HG03432 (cell line): ENCODE measurements at regions not wholly inside any gene's neighbourhood (a gene's known extent, or its start where the extent isn't known, plus 50 kb on each side); places are given as distances from the start of the nearest gene placed in this dataset.
A peak's percentile ranks its signal among the peaks of the same experiment; 100 is the strongest.

Experiments
- ATAC-seq: cut with Tn5 transposase; IDR thresholded peaks from one replicate; pipeline ENCODE4 v1.9.1; 2021; ENCODE audit warnings: mild to moderate bottlenecking, moderate library complexity; ENCODE audit not compliant: unreplicated experiment

DNA sequence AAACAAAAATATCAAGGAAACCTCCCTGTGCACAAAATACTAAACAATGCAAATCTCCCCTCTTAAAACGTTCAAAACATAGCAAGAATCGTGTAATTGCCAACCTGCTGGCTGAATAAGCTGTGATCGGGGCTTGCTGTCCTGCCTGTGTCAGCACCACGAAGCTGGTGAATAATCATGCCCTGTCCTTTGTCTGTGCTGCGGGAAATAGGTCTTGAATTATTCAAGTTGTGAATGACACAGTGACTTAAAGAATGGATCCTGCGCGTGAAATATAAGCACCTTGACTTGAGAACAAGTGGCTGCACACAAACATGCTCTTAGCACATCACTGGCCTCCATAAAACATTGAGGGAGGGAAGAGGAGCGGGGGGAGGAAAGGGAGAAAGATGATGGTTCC is 130.2 kb downstream of the OAT start:
- no peak for ATAC-seq

DNA sequence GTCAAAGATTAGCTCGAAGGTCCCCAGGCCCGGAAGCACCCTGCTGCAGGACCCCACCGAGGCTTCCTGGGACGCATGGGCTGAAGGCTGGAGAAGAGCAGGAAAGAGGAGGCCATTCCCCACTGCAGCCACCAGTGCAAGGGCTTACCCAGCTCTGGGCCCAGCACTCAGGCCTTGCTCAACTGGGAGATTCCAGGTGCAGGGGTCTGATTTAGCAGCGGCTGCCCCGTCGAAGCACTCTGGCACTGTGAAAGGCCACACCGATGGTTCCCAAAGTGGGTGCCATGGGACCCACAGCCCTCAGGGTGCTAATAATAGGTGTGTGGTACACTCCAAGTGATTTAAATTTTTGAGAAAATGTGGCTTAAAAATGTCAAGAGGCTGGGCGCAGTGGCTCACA is 130.9 kb downstream of the OAT start:
- ATAC-seq, result no peak

DNA sequence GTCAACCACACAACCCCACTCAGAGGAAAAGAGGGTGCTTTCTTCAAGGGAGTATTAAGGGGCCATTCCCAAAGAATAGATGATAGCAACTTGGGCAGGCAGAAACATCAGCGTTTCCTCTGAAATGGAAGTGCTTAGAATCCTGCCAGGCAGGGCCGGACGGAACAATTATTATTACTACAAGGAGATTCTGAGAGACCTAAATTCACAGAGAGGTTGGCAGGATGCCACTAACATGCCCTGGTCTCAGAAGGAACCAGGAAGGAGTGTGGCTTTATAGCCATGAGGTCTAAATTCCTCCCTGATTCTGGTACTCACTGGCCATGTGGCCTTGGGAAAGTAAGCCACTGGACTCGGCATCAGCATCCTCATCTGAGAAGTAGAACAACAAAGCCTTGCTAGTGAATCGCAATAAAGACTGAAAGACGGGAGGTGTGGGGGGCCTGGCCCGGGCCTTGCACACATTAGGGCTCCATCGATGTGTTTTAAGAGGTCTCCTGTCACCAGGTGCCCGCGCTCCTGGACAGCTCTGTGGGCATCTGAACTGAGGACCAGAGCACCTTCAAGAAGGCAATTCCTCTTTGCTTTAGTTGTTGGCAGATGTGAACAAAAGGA is 131.5 kb downstream of the OAT start:
- no peak for ATAC-seq

DNA sequence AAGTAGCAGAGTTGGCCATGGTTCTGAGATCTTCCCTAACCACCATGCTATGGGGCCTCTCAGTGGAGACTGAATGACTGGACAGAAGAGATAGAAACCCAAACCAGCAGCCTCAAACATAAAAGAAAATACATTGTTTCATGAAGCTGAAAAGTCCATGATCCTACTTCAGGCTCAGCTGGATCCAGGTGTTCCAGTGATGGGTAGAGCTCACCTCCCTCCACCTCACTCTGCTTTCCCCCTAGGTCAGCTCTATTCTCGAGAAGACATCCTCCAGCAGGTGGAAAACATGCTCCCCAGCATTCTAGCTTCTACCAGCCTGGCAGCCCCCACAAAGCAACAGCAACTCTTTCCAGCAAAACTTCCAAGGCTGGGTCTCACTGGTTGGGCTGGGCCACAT is 132.1 kb downstream of the OAT start:
- no peak for ATAC-seq

DNA sequence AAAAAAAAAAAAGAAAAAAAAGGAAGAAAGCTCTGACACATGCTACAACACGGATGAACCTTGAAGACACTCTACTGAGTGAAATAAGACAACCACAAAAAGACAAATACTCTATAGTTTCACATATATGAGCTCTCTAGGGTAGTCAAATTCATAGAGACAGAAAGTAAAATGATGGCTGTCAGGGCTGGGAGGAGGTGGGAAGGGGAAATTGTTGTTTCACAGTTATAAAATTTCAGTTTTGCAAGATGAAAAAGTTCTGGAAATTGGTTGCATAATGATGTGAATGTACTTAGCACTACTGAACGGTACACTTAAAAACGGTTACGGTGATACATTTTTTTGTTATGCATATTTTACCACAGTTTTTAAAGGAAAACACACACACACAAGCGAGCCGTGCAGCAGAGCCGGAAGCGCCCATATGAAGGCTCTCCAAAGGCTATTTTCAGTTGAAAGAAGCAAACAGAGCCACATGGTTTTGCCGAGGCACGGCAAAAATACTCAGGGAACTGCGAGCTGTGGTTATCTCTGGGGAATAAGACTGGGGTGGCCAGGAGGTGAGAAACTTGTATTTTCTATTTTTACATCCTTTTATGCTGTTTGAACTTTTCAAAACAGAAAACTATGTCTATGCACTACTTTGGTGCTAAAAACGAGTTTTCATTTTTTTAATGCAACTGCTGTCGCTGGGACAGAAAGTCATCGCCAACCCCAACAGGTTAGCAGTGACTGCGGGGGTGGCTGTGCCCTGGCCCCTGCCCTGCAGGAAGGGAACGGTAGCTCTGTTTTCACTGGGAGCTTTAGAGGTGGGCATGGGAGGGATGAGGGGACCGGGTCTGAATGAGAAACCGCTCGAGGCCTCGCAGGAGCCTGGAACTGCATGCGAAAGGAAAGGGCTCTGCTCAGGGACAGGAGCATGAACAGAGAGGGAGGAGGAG is 132.9 kb downstream of the OAT start:
- ATAC-seq, result peak; percentile 81

DNA sequence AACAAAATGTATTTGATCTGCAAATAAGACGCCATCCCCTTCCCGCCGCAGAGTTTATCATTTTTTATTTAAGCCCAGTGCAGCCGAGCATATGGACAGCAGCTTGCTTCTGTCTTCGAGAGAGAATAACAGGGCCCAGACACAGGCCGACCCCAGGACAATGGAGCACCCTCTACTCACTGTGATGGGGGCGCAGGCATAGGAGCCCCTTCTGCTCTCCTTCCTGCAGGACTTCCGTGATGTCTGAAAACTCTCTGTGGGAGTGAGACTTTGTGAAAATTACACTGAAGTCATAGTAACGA is 134.8 kb downstream of the OAT start:
- no peak for ATAC-seq

DNA sequence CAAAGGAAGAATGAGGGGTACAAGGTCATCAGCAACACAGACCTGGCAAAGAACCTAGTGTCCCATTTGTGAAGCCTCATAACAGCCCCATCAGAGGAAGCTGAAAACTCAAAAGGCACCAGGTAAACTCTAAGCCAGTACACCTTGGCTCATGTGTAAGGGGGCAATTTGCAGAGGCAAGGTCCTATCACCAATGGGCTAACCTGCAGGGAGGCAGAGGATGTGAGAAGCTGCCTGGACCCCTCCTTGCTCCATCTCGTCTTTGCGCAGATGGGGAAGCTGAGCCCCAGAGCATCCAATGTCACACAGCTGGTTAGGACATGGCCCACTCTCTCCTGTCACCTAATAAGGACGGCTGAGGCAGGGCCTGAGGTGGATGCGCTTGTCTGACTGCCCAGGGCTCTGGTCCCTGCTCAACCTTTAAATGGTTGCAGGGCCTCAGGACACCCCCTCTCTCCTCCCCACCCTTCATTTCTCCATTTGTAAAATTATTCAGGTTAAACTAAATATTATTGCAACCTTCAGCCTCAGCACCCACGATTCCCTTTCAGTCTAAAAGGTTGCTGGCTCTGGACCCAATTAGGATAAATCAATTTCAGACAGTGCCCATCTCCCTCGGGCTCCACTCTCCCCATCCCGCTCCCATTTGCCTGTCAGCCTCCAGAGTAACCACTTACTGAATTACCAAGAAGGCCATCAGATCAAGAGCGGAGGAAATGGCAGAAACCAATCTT is 135.3 kb downstream of the OAT start:
- ATAC-seq, result no peak

DNA sequence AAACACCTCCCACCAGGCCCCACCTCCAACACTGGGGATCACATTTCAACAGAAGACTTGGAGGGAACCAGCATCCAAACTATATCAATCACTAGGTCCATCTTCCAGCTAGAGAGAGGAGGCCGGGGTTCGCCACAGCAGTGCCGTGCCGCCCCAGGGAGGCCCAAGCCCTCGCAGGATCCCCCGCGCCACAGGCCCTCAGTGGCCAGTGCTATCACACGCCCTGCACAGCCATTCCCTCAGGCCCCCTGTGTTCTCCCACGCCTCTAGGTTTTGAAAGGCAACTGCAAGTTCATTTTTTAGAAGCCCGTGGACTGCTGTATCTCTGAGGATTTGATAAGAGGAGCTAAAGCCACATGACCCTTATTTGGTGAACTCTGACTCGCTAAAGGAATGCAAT is 136.4 kb downstream of the OAT start:
- no peak for ATAC-seq

DNA sequence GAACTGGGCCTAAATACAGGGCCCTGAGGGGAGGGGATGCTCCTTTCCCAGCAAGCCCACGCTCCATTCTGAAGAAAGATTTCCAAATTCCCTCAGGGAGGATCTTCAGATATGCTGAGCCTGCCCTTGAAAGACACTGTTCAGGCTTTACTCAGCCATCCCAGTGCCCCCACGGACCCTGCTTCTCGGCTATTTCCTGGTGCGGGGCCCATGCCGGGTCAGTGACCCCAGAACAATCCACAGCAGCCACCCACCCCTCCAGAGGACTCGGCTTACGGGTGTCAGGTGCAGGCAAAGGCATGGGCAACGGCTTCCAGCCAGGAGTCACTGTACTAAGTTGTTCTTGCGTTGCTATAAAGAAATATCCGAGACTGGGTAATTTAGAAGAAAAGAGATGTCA is 137.1 kb downstream of the OAT start:
- ATAC-seq, result no peak

DNA sequence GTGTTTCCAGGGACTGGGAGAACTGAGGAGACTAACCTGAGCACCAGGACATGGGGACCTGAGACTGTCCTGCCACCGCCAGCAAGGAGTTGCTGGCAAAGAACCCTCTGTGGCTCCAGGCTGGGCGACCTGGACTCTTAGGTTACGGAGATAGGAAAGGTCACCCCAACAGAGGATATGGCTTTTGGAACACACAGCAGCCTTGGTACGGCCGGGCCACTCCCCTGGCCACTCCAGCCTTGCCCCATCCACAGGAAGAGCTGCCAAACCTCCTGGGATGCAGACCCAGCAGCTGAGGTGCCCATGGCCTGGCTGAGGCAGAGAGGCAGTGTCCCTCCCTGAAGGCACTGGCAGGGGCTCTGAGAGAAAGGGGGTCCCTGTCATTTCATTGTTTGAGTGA is 137.8 kb downstream of the OAT start:
- no peak for ATAC-seq

DNA sequence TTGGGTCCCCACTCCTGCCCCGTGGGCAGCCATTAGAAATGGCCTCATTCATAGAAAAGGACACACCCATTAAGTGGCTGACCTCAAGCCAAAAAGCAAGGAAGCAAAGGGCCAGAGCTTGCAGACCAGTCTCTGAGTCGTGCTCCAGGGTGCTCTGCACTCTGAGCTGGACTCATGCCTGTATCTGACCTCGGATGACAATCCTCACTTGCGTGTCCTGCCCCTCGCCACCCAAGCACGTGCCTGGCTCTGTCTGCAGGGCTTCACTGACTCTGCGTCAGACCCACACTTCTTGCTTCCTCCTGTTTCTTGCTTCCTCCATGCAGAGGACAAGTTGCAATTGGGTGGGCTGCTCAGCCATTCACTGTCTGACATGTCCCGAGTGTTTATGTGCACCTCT is 138.8 kb downstream of the OAT start:
- ATAC-seq, result no peak

DNA sequence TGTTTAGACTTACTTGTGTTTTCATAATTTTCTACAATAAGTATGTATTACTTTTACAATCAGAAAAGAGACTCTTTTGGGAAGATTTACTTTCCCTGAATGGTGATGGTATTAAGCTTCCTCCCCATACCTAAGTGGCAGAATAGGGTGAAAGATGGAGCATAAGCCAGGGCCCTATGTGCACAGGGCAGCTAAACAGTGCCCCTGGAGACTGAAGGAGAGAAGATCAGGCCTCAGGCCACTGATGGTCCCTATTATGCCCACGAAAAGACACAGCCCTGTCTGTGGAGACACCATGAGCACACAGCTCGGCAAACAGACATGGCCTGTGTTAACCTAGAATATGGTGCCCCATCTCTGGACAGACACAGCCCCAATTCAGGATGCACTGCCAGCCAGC is 139.4 kb downstream of the OAT start:
- ATAC-seq, result no peak

DNA sequence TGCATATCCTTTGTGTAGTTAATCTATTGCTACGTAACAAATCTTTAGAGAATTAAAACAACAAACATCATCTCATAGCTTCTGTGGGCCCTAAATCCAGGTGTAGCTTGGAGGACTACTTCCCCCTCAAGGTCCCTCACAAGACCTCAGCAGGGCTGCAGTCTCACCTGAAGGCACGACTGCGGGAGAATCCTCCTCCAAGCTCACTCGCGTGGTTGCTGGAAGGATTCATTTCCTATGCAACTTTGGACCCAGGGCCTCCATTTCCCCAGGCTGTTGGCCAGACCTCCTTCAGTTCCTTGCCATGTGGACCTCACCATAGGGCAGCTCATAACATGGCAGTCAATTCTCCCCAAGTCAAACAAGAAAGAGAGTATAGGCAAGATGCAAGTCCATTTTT is 140.4 kb downstream of the OAT start:
- no peak for ATAC-seq

DNA sequence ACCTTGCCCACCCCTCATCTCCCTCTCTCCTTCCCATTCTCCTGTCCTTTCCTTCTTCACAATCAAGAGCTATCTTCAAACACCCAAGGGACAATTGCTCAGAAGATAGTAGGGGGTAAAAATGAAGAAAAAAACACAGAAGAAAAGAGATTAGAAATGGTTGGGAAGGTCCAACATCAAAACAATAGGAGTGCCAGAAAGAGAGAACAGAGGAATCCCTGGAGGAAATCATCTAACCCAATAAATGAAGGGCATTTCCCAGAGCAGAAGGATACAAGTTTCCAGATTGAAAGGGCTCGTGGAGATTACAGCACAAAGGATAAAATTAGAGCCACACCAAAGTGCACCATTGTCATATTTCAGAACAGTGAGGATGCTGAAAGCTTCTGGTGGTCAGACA is 145.6 kb downstream of the OAT start:
- ATAC-seq, result no peak

DNA sequence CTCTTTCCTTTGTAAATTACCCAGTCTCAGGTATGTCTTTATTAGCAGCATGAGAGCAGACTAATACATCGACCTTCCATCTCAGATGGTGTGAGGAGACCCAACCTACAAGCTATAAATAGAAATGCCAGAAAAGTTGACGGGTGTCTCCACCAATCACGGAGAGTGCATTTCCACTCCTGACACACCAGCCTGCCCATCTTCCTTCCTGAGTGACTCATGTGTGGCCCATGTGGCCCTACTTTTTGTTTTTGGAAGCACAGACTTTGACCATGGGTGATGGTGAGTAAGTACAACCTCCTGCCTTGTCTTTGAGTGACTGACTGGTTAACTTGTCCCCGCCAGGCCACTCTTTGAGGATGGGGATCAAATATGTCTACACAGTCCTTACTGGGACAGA is 147.0 kb downstream of the OAT start:
- ATAC-seq, result no peak

DNA sequence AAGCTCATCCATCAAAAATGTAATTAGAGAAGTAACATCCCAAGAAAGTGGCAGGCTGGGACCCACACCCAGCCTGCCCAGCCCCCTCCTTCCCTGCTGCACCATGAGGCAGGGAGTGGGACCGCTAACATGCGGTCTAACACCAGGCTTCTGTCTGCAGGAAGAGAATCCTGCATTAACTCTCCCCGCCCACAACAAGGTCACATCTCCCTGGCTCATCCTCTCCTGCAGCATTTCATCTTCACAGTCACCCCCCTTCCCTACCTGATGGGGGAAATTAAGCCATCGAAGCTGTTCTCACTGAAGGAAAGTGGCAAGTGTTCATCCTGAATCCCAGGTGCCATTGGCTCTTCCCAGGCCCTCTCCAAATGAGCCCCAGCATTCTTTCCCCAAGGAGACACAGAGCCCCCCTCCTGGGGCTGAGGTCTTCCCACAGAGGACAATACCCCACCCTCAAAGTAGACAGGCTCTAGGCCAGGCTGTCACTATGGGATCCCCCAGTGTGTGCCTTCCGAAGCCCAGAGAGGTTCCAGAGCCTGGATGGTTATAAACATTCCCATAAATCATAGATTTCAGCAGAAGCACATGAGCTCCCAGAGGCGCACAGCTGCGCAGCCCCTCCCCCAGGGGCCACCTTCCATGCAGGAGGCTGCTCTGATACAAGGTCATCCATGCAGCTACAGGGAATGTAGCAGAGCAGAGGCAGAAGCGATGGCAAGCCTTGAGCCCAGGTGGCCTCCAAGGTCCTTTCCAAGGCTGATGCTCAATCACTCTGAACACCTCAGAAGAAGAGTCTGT is 148.0 kb downstream of the OAT start:
- ATAC-seq, result no peak

DNA sequence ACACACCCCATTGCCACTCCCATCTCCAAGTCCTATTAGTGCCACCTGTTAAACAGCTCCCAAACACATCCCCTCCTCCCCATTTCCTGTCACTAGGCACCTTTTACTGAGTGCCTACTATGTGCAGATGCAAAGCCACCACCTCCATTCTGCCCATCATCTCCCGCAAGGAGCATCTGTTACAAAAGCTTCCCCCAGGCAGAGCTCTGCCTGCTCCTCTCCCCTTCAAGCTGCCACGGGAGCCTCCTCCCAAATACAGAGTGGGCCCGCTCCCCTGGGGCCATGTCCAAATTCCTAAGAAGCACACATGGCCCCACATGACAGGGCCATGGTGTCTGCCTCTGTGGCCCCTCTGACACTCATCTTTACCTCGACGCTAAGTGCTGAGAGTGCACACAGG is 149.7 kb downstream of the OAT start:
- no peak for ATAC-seq

DNA sequence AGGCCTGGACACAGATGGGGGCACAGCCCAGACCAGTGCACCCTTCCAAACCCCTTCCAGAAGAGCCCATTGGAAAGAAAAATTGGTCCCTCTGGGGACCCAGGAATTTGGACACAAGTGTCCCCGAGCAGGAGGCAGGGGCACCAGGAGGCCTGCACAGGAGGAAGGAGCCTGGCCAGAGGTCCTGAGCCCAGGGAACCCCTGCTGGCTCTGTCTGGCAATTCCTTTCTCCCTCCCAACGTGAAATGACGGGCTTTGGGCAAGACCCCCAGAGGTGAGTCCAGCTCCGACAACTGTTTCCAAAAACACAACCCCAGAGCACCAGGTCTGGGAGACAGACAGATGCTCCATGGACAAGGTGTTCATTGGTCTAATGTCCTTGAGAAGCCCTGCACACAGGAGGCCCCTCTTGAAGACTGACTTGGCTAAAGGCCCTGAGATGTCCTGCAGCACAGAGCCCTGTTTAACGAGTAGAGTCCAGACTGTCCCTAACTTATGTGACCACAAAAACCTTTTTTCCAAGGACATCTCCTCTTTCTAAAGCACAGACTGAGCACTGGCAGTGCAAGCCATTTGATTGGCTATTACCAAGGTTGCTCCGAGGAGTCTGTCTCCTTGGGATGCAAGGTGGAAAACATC is 150.7 kb downstream of the OAT start:
- no peak for ATAC-seq

DNA sequence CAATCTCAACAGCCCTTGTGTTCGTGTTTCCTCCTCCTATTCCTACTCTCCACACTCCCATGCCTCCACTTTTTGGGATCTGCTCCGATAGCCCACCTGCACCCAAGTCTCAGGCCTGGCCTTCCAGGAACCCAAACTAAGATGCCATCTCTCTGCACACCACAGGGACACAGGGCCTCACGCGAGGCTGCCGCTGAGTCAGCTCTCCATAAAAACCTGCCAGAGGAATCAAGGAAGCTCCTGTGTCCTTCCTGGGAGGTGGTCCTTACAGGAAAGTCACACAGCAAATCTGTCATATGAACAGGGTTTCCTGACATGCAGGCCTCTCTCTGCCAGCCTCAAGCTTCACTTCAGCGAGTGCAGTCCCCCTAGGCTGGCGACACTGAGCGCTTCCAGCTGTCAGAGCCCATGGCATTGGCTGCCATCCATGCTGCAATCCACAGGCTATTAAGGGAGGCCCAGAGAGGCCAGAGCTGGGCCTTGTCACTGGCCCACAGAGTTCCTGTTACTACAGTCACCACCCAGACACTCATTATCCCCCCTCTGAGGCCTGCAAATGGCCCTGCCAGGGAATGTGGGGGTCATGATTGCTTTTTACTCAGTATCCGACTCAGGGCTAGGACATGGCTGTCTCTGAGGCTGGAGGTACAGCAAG is 151.4 kb downstream of the OAT start:
- ATAC-seq, result no peak

DNA sequence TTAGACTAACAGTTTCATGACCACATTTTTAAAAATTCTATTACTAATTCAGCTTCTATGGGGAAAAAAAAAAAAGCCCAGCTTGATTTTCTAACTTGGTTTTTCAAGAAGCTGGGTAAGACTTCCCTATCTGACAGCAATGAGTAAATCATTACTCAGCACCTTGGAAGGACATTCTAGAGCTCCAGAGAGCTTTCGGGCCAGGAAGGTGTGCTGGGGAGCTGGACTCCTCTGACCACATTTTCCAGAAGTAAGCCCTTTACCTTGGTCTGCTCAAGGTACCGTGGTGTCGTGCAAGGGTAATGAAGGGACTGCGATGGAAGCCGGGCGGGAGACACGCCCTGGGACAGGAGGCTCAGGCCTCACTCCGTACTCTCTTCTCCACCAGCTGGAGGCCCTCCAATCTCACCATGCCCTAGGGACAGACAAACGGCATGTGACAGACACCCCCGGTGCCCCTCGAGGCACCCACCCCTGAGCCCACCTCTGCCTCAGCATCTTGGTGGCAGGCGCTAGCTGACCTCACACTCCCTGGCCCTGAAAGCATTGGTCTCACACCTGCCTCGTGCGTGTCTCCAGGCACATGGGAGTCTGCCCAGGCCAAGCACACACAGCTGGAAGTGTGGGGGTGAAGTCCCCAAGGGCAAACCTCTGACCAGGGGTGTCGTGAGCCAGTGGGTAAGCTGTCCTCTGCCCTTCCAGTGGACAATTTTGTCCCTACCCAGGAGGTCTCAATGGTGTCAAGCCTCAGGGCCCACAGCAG is 152.1 kb downstream of the OAT start:
- no peak for ATAC-seq
